B cell (primary cell): ENCODE measurements at regions not wholly inside any gene's neighbourhood (a gene's known extent, or its start where the extent isn't known, plus 50 kb on each side); places are given as distances from the start of the nearest gene placed in this dataset.

Experiments used
- CTCF ChIP-seq: fragments of 200-600 bp; IDR thresholded peaks from one replicate; pipeline ENCODE4 v1.8.0; 2022; ENCODE audit warnings: antibody characterized with exemption, mild to moderate bottlenecking
- EZH2 ChIP-seq: IDR thresholded peaks from 2 replicates; pipeline ENCODE4 v1.6.1; 2012; ENCODE audit warnings: borderline replicate concordance, low read depth, mild to moderate bottlenecking, moderate library complexity, low read length; ENCODE audit not compliant: insufficient read depth, poor library complexity, severe bottlenecking

- TF ChIP-seq CTCF: no peak
- no peak for TF ChIP-seq EZH2
Observed at GRCh38 chr1:30601316-30602085, 121.9 kb downstream of the MATN1 start.
